ENCODE measurements at regions not wholly inside any gene's neighbourhood (a gene's known extent, or its start where the extent isn't known, plus 50 kb on each side); places are given as distances from the start of the nearest gene placed in this dataset.

DNA sequence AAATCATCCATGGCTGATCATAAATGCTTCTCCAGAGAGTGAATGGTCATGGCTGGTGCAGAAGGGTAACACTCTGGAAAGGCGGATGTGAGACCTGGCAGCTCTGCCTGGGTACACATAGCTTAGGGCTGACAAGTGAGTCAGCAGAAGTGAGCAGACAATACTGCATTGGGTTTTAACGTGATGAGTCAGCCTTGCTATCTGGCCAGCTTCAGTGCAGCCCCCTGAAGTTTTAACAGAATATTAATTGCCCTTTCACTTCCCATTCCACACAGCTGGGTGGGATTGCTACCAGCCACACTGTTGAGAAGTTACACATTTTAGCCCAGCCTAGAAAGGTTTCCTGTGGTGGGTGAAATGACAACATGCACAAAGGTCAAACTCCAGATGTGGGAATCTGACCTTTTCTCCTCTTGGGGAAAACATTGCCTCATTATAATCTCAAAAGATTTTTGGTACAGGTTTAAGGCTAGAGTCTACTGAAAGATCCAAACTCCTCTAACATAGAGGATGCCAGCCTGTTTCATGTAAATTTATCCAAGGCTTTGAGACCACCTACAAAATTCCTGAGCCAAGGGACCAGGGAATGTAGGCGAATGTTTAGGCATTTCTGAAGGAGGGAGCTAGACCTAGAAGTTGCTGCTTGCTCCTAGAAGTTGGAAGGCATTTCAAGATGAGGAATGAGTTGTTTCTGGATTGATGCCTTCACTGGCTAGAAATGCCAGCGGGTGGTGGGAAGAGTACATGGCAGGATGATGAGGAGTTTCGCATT lies 230.3 kb upstream of the PGRMC2 start (continued):
- TF ChIP-seq ZNF318 (IDR thresholded peaks at IDR 0.05; ENCODE audit: borderline replicate concordance in 1 of 2, low read depth in 1 of 2) (peak in 1 of 2 experiments; percentile 87; a peak in 2 of 4 replicates), TRIM24 (IDR thresholded peaks at IDR 0.05) (peak; percentile 71 to 73; a peak in 3 of 4 replicates), CREB1 (IDR thresholded peaks at IDR 0.05) (peak; percentile 52; the same call in 1 of the 2 replicates), CREB1 (CRISPR knock-in tag; IDR thresholded peaks at IDR 0.05) (no peak; the same call in 1 of the 2 replicates), ARID4B (CRISPR knock-in tag; IDR thresholded peaks at IDR 0.05) (no peak), ZNF121 (CRISPR knock-in tag; conservative IDR thresholded peaks at IDR 0.05) (no peak), GATAD2A (IDR thresholded peaks at IDR 0.05) (peak; percentile 96), TSC22D4 (tag; IDR thresholded peaks at IDR 0.05) (no peak), SMARCE1 (IDR thresholded peaks at IDR 0.05) (peak; percentile 97), TEAD4 (IDR thresholded peaks at IDR 0.05; ENCODE audit: low read length) (peak; percentile 86), TEAD4 (CRISPR knock-in tag; IDR thresholded peaks at IDR 0.05; ENCODE audit: borderline replicate concordance) (no peak), ZNF134 (CRISPR knock-in tag; conservative IDR thresholded peaks at IDR 0.05) (0 out of 2 replicates have a peak, but pooled peaks have one; percentile 33)
- TF ChIP-seq, protein P1, sequence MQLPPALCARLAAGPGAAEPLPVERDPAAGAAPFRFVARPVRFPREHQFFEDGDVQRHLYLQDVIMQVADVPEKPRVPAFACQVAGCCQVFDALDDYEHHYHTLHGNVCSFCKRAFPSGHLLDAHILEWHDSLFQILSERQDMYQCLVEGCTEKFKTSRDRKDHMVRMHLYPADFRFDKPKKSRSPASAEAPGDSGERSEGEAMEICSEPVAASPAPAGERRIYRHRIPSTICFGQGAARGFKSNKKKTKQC (CRISPR knock-in tag; IDR thresholded peaks at IDR 0.05), result no peak
